ENCODE measurements at regions not wholly inside any gene's neighbourhood (a gene's known extent, or its start where the extent isn't known, plus 50 kb on each side); places are given as distances from the start of the nearest gene placed in this dataset.

GRCh38 chr4:126241634-126242033 is 926.9 kb downstream of the FAT4 start:
- TF ChIP-seq, protein P1, sequence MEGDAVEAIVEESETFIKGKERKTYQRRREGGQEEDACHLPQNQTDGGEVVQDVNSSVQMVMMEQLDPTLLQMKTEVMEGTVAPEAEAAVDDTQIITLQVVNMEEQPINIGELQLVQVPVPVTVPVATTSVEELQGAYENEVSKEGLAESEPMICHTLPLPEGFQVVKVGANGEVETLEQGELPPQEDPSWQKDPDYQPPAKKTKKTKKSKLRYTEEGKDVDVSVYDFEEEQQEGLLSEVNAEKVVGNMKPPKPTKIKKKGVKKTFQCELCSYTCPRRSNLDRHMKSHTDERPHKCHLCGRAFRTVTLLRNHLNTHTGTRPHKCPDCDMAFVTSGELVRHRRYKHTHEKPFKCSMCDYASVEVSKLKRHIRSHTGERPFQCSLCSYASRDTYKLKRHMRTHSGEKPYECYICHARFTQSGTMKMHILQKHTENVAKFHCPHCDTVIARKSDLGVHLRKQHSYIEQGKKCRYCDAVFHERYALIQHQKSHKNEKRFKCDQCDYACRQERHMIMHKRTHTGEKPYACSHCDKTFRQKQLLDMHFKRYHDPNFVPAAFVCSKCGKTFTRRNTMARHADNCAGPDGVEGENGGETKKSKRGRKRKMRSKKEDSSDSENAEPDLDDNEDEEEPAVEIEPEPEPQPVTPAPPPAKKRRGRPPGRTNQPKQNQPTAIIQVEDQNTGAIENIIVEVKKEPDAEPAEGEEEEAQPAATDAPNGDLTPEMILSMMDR (IDR thresholded peaks at IDR 0.05; ENCODE audit: extremely low read depth in 1 of 2, insufficient read depth in 1 of 2, low read depth in 1 of 2, low read length in 2 of 2): no peak
- TF ChIP-seq POLR2A (IDR thresholded peaks at IDR 0.05; ENCODE audit: low read depth, low read length) (no peak), POLR2AphosphoS5 (IDR thresholded peaks at IDR 0.05; ENCODE audit: insufficient read depth, low read depth, low read length) (no peak)
- TF ChIP-seq, protein P2, sequence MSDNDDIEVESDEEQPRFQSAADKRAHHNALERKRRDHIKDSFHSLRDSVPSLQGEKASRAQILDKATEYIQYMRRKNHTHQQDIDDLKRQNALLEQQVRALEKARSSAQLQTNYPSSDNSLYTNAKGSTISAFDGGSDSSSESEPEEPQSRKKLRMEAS (IDR thresholded peaks at IDR 0.05; ENCODE audit: insufficient read depth, insufficient read length): no peak
